ENCODE measurements at regions not wholly inside any gene's neighbourhood (a gene's known extent, or its start where the extent isn't known, plus 50 kb on each side); places are given as distances from the start of the nearest gene placed in this dataset.

DNA sequence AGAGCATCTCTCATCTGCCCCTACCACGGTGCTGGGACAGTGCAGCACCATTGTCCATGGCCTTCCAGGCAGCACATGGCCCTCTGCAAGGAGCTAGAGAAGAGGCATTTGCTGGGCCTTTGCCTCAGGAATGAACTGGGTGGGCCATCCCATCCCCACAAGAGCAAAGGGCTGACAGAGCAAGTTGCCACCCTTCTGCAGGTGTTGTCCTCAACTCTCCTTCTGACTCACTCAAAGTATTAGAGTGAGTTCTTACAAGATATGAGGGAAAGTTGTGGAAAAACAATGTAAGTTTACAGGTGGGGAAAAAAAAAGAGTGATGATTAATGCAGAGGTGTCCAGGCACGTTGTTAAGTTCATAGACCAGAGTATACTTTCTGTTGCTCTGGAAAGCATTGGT, 261.2 kb downstream of the SKIDA1 start:
- no peak for DNase-seq (ENCODE audit: low read depth in 1 of 2, low spot score in 1 of 2)

DNA sequence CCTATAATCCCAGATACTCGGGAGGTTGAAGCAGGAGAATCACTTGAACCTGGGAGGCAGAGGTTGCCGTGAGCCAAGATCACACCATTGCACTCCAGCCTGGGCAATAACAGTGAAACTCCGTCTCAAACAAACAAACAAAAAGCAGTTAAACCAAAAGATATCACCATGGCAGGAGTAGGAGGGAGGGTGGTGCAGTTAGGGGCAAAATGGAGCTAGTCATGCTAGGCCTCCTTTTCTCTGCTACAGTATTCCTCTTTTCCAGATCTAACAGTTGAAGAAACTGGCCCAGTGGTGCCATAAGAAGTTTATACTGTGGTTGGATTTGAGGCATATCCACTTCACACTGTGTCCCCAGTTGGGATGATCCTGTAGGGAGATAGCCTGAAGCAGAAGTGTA, 261.6 kb downstream of the SKIDA1 start:
- DNase-seq (ENCODE audit: low read depth in 1 of 2, low spot score in 1 of 2) = no peak

DNA sequence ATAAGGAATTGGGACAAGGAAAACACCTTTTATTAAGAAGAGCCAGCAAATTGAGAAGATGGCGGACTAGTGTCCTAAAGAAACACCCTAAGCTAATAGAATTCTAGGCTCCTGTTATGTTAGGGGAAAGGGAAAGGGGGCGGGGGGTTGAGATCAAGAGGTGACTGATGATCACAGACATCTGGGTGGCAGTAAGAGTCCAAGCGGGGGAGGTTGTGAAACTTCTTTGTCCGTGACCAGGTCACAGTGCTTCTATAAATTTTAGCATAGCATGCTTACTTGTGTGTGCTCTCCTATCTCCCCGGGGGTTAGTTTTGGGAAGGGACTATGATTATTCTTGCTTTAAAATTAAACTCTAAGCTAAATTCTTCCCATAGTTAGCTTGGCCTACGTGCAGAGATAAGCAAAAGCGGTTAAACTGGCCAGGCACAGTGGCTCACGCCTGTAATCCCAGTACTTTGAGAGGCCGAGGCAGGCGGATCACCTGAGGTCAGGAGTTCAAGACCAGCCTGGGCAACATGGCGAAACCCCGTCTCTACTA, 262.1 kb downstream of the SKIDA1 start:
- DNase-seq (ENCODE audit: low read depth in 1 of 2, low spot score in 1 of 2) = no peak

DNA sequence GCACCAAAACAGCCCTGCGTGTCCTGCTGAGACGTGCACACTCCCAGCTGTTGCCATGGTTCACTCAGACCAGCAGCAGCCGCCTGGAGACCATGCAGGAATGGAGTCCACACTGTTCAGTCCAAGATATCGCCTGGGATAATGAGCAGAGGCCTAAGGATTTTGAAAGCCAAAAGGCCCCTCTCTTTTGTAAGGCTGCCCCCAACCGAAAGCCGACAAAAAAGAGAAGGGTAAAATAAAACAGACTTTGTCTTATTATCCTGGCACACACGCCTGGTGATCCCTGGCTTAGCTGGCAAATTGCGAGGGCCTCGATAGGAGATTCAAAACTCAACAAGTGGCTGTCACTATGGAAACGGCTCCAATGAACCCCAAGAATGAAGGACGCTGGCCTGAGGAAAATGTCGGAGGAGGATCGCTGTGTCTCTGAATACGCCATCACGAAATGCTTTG, 263.6 kb downstream of the SKIDA1 start:
- DNase-seq (ENCODE audit: low read depth in 1 of 2, low spot score in 1 of 2) = no peak

DNA sequence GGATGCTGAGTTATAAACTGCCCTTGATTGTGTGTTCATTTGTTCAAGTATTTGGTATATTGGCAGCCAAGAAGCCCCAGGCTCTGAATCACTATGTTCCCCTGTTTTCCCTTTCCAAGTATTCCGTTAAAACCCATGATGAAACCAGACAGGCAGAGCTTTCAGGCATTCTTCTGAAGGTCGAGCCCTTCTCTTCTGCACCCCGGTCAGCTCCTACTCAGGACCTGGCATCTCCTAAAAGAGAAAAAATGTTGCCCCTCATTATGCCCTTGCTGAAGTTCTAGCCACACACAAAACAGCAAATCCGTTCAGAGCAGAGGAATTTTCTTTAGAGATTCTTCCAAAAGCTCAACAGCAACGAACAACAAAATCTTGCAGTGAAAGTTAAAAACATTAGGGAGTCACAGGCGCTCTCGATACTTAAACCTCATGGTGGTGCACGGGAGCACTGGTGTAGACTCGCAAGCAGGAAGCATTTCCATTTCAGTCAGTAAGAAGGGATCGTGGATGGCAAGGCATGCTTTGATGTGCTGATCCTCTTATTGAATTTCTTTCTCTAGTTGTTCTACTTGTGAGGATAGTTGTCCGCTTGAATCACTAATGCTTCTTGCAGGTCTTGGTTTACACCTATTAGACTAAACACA, 264.9 kb downstream of the SKIDA1 start:
- DNase-seq (ENCODE audit: low read depth in 1 of 2, low spot score in 1 of 2) = no peak

DNA sequence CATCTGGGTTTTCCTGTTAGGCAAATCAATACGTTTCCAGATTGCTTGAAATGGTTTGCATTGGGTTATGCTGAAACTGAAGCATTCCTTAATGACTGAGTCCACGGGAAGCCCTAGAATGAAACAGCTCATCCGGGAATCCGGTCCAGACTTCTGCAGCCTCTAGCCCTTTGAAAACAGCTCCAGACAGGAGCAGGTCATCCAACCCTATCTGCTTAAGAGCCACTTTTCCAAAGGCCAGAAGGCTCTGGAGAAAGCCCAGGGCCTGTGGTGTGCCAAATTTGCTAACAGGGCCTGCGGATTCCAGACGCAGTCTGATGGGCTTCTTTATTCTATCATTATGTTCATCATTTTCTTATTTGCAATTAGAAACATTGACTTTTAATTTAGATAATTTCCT, 265.4 kb downstream of the SKIDA1 start:
- no peak for DNase-seq (ENCODE audit: low read depth in 1 of 2, low spot score in 1 of 2)

DNA sequence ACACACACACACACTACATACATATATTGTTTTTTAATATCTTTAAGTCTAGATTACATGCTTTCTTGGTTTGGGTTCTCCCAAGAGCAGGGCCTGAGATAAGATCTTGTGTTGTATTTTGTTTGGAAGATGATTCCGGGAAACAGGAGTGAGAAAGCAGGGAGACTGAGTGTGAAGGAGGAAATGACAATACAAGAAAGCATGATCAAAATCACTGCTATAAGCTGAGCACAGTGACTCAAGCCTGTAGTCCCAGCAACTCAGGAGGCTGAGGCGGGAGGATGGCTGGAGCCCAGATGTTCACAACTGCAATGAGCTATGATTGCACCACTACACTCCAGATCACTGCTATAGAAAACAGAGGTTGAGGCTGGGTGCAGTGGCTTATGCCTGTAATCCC, 267.6 kb downstream of the SKIDA1 start:
- DNase-seq (ENCODE audit: low read depth in 1 of 2, low spot score in 1 of 2) = no peak

DNA sequence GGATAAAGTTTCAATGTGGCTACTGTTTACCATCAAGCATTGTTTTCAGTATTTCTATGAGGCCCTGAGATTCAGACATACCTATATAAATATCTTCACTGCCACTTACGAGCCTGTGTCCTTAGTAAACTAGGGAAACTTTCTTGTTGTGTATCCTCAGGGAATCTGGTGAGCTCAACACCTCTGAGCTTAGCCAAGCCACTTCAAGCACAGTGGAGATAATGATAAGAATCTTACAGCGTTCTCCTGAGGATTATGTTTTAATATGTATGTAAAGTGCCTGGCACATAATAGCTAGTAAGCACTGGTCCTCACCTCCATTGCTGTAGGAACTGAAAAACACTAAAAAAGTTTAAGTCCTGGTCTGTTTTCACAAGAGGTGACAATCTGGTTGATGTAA, 268.3 kb downstream of the SKIDA1 start:
- DNase-seq (ENCODE audit: low read depth in 1 of 2, low spot score in 1 of 2) = no peak

DNA sequence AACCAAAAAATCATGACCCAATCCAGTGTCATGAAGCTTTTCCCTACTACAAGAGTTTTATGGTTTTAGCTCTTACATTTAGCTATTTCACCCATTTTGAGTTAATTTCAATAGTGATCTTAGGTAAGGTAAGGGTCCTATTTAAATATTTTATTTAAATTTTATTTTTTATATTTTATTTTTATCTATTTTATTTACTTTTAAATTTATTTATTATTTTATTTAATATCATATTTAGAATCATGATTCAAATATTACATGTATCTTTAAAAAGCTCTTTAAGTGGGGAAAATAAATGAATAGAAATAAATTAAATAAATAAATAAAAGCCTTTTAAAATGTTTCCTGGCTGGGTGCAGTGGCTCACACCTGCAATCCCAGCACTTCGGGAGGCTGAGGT, 276.0 kb downstream of the SKIDA1 start:
- no peak for DNase-seq (ENCODE audit: low read depth in 1 of 2, low spot score in 1 of 2)

DNA sequence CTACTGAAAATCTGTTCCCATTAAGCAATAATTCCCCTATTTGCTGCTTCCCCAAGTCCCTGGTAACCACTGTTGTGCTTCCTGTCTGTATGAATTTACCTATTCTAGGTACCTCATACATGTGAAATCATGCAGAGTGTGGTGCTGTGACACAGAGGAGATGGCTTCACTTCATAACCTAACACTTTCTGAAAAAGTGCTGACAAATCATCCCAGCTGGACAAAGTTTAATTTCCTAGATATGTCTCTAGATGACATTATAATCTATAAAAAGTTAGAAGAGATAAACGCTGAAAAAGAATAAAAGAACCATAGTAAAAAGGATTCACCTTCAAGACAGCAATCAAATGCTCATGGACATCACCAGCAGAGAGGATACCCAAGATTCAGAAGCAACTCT, 277.9 kb downstream of the SKIDA1 start:
- DNase-seq (ENCODE audit: low read depth in 1 of 2, low spot score in 1 of 2) = no peak

DNA sequence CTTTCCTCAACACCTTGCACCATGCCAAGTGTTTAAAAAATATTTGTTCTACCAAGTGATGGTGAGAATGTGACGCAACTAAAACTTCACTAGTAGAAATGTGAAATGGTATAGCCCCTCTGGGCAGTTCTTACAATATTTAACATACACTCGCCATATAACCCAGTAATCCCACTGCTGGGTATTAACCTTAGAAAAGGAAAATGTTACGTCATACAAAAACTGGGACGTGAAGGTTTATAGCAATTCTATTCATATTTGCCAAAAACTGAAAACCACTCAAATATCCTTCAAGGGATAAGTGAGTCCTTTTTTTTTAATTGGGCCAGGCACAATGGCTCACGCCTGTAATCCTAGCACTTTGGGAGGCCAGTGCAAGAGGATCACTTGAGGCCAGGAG, 279.3 kb downstream of the SKIDA1 start:
- DNase-seq (ENCODE audit: low read depth in 1 of 2, low spot score in 1 of 2) = no peak

DNA sequence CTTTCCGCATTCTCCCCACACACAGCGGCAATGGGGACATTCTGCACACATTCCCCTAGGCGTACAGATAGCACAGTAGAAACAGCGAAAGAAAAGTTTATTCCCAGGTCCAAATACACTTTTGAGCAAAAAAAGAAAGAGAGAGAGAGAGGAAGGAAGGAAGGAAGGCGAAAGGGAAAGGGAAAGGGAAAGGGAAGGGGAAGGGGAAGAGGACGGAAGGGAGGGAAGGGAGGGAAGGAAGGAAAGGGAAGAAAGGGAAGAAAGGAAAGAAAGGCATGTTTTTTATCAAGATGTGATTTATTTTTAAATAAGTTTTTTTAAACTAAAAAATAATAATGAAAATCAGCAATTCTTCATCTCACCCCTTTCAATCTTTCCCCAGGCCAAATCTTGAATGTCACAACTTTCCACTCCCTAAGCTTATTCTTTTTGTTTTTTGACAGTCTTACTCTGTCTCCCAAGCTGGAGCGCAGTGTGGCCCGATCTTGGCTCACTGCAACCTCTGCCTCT, 281.7 kb downstream of the SKIDA1 start:
- DNase-seq (ENCODE audit: low read depth in 1 of 2, low spot score in 1 of 2) = no peak

DNA sequence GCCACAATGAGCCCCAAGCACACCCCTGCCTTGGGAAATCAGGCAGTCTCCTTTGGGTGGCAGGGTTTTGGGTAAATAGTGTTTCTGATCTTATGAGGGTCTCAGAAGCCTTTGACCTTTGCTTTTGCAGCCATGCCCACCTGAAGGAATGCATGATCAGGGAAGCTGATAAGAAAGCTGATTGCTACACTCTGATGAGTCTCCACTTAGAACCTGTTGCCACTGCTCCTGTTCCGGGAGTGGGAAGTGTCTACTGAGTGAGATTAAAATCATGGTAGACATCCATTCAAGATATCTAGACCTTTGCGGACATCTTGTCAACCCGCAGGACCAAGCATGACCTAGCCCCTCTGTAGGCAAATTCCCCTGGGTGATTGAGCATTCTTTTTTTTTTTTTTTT, 282.6 kb downstream of the SKIDA1 start:
- DNase-seq (ENCODE audit: low read depth in 1 of 2, low spot score in 1 of 2) = no peak

DNA sequence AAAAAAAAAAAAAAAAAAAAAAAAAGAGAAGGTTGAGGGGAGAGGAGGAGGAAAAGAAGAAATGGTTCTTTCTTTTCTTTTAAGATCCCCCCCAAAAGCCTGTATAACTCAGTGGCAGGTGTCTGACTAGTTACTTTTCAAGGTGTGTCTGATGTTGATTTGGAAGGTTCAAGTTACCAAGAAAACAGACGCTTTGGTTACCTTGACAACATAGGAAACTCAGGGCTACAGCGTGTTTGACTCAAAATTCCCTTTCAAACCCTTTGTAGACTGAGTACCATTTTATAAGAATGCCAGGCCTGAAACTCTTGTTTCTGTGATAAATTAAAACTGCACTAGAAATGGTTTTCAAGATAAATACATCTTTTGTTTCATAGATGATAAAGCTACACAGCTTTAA, 286.8 kb downstream of the SKIDA1 start:
- no peak for DNase-seq (ENCODE audit: low read depth in 1 of 2, low spot score in 1 of 2)

DNA sequence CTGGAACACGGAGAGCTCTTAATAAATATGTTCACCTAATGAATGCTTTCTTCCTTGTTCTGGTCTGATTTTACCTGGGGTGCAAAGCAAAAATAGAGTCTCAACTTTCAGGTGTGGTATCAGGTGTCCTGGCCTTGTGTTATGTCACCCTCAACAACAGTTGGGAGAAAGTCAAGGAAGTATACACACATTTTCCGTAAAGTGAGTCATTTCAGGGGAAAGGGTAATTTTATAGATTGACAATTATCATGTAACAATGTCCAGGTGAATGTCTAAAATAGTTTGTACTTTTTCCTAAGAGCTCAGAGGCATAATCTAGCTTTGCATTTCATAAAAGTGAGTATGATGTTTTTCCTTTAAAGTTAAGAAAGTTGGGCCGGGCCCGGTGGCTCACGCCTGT, 287.4 kb downstream of the SKIDA1 start:
- no peak for DNase-seq (ENCODE audit: low read depth in 1 of 2, low spot score in 1 of 2)

DNA sequence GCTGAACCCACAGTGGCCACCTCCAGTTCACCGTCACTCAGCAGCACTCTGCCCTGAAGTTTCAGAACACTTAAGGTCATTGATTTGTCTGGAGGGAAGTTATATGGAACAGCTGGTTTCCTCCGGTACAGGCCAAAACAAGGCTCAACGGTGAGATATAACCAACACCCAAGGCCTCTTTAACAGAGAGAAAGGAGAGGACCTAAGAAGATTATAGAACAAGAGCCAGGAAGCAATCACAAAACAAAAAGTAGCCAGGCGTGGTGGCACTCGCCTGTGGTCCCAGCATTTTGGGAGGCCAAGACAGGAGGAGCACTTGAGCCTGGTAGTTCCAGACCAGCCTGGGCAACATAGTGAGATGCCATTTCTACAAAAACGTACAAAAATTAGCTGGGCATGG, 290.7 kb downstream of the SKIDA1 start:
- DNase-seq (ENCODE audit: low read depth in 1 of 2, low spot score in 1 of 2) = no peak

DNA sequence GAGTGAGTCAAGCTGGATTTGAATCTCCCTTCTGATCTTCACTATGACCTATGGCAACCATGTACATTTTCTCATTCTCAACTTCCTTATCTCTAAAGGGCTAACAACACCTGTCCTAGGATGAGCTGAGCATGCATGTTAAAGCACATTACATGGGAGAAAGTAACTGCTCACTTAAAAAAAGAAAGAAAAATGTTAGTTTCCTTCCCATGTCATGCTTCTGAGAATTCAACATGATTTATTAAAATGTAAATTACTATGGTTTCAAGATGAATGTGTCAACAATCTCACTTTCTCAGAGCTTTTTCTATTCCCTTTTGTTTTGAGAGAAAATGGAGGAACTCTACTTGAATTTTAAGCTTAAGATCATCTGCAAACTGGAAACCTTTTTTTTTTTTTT, 295.3 kb downstream of the SKIDA1 start:
- DNase-seq (ENCODE audit: low read depth in 1 of 2, low spot score in 1 of 2) = no peak

DNA sequence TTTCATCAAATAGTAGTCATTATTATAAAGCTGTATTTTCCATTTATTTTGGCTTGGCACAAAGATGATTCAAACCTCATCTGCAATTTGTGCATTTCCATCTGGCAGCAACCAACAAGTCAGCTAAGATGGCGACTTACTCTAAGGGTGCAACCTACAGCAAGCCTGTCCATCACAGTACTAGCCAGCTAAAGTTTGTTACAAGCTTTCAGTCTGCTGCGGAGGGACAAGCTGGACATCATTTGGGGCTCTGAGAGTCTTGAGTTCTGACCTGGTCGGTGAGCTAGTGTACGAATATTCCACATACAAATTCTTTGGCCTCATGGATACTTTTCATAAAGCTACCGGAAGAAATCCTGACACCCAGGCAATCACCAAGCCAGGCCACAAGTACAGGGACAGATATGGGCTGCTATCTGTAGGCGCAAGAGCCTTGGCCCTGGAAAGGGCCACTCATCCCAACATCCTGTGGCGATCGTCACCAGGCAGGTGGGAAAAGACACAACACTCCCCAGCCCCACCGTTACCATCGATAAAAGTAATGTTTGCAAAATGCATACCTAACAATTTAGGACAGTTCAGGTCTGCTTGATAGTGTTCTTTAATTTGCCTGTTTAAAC, 307.6 kb downstream of the SKIDA1 start:
- DNase-seq (ENCODE audit: low read depth in 1 of 2, low spot score in 1 of 2) = no peak

DNA sequence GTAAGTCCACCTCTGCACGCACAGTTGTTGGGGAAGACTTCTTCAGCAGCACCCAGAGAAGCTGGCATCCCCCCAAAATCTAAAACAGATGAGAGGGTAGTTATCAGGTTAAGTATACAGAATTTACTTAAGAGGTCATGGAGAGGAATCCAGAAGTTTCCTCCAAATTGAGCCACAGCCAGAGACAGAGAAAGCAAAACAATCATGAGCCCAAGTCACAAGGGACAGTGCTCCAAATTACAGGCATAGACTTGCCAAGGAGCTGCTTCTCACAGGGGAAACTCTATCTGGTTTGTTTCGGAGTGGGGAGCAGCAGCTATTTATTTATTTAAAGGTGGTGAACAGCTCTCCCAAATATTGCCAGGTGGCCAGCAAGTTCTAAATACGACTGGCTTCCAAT, 308.4 kb downstream of the SKIDA1 start:
- DNase-seq (ENCODE audit: low read depth in 1 of 2, low spot score in 1 of 2) = no peak

DNA sequence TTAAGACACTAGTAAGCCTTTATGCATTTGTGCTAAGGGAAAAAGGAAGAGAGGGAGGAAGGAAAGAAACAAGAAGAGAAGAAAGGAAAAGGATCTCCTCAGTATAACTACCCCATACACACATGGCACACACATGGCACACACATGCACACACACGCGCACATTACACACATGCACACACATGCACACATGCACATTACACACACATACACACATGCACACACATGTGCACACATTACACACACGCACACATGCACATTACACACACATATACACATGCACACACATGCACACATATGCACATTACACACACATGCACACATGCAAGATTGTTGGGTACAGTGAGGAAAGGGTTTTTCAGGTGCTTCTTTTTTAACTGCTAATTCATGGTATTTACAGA, 311.2 kb downstream of the SKIDA1 start:
- DNase-seq (ENCODE audit: low read depth in 1 of 2, low spot score in 1 of 2) = no peak

DNA sequence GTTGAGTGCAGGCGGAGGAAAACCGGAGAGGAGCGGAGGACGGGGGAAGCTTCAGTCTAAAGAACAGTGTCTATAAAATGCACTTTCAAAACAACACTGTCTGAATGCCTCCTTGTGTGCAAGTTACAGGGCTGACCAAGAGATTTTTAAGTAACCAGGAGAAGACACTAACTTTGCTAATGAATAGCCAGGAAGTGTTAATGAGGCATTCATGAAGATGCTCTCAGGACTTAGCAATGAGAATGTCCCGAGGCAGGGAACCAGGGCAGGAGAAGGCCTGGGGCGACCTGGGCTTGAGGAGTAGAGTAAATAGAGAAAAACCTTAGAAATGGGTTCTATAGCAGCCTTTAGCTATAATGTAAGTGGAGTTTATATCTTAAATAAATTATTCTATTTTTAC, 312.1 kb downstream of the SKIDA1 start:
- no peak for DNase-seq (ENCODE audit: low read depth in 1 of 2, low spot score in 1 of 2)

DNA sequence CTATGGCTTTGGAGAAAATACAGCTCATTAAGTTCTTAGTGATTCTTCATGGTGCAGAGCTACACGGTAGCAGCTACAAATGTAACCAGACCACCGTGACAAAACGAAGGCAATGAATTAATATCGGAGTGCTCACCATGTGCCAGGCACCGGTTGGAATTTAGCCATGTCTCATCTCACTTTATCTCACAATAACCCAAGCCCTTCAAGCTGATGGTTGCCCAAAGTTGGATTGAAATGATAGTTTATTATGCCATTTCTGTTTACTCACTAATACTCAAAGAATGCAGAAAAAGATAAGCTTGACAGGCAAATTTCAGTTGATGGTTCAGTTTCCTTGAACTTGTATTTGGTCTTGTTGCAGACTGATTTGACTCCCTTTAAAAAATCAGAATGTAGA, 312.6 kb downstream of the SKIDA1 start:
- DNase-seq (ENCODE audit: low read depth in 1 of 2, low spot score in 1 of 2) = no peak

DNA sequence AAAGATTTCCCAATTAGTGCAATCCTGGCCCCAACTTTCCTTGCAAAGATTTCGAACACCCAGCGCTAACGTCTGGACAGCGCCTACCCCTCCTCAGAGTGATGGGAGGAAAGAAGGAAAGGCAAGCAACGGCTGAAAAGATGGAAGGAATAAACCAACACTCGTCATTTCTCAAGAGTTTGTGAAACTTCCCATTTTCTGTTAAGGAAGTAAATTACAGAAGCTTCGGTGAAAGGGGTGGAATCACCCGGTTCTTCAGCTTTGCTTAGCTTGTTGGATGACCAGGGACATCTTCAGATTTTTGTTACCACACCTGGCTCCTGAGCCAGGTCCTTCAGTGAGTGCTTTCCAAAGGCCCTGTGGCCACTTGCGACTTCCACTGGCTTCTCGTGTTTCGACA, 313.1 kb downstream of the SKIDA1 start:
- no peak for DNase-seq (ENCODE audit: low read depth in 1 of 2, low spot score in 1 of 2)

All from activated CD4-positive, alpha-beta T cell treated with anti-CD3 and anti-CD28 coated beads, Interleukin-2, amount 50 U/mL, for 24 hours (primary cell).